ENCODE measurements at regions not wholly inside any gene's neighbourhood (a gene's known extent, or its start where the extent isn't known, plus 50 kb on each side); places are given as distances from the start of the nearest gene placed in this dataset.

DNA sequence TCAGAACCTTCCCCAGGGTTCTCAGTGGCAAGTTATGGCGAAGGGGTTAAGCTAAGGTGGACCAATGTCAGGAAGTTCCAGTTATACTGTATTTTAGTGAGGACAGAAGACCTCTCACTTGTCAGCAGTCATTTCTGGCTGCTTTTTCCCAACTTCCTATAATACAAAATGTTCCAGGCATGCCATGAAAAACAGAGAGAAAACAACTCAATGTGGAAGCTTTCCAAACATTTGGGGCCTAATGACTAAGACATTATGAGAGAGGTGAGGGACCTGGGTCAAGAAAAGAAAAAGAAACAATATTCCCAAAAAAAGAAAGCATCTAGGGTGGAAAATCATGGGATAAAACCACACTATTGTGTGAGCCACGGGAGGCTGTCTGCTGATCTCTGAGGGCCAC is 99.9 kb upstream of the MAP3K4 start:
- DNase-seq (ENCODE audit: low read depth, low spot score): no peak
- Histone ChIP-seq H3K27ac (ENCODE audit: low read length) (no peak overlapping the region), H3K36me3 (ENCODE audit: control insufficient read depth, insufficient read depth, low read length) (no peaks in the 10 kb centered on the region), H3K27me3 (ENCODE audit: control insufficient read depth, insufficient read depth, low read length) (no peaks in the 10 kb centered on the region), H3K4me3 (ENCODE audit: low read length) (no peak overlapping the region), H3K9me3 (ENCODE audit: control insufficient read depth, insufficient read depth, low read length) (no peaks in the 10 kb centered on the region), H3K4me1 (ENCODE audit: control insufficient read depth, insufficient read depth, low read length) (0 out of 2 replicates have a peak, but pooled peaks cover 1% of the 10 kb centered on the region)
- WGBS (ENCODE audit: insufficient coverage, insufficient read length): no CpG with 5 or more reads among the region's 2 CpGs

DNA sequence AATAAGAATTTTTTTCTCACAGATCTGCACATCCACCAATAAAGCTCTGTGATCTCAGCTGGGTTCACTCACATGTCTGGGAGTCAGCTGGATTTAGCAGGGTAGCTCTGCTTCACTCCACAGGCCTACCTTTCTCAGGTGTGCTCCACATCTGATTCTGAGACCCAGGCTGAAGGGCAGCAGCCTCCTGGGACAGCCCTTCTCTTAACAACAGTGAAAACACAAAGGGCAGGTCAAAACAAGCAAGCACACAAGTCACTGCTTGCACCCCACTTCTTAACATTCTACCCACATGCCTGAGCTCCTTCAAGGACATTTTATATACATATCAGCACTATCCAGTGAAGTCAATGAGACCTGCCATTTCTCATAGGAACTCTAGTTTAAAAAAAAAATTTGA is 96.0 kb upstream of the MAP3K4 start:
- Histone ChIP-seq H3K4me3 (ENCODE audit: low read length) (no peak overlapping the region), H3K9me3 (ENCODE audit: control insufficient read depth, insufficient read depth, low read length) (no peaks in the 10 kb centered on the region), H3K27ac (ENCODE audit: low read length) (no peak overlapping the region), H3K36me3 (ENCODE audit: control insufficient read depth, insufficient read depth, low read length) (no peaks in the 10 kb centered on the region), H3K27me3 (ENCODE audit: control insufficient read depth, insufficient read depth, low read length) (no peaks in the 10 kb centered on the region), H3K4me1 (ENCODE audit: control insufficient read depth, insufficient read depth, low read length) (peaks cover 6% of the 10 kb centered on the region)
- no peak for DNase-seq (ENCODE audit: low read depth, low spot score)

DNA sequence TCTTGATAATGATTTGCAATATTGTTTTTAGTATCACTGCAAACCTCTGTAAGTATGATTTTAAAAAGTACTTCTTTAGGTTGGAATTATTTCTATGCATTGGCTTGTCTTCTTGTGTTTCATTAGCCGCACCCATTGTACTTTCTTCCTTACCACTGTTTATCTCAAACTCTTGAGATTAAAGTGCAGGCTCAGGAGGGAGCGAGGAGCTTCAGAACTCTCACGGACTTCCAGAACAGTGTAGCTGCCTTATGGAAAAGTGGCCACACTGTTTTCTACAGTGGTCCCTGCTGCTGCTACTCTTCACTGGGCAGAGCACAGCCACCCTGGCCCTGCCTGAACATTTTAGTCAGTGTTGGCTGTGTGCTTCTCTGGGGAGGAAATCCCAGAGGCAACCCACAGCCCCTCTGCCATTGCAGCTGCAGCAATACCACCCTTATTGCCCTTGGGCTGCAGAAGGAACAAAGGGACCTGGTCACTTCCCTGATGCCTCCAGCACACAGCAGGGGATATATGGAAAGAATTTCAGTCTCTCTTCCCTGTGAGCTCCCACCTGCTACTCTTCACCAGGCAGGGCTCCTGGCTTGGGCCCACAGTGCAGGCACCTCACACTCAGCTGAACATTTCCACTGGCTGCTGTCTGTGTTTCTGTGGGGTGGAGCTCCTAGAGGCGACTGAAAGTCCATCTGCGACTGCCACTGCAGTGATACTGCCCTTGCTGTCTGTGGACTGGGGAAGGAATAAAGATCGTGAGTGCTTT is 91.7 kb upstream of the MAP3K4 start:
- H3K27me3 ChIP-seq (ENCODE audit: control insufficient read depth, insufficient read depth, low read length): no peaks in the 10 kb centered on the region
- no CpG with 5 or more reads among the region's 6 CpGs for WGBS (ENCODE audit: insufficient coverage, insufficient read length)
- no peak overlapping the region for H3K27ac ChIP-seq (ENCODE audit: low read length)
- H3K9me3 ChIP-seq (ENCODE audit: control insufficient read depth, insufficient read depth, low read length): no peaks in the 10 kb centered on the region
- peaks cover 6% of the 10 kb centered on the region for H3K4me1 ChIP-seq (ENCODE audit: control insufficient read depth, insufficient read depth, low read length)
- DNase-seq (ENCODE audit: low read depth, low spot score): no peak
- no peaks in the 10 kb centered on the region for H3K36me3 ChIP-seq (ENCODE audit: control insufficient read depth, insufficient read depth, low read length)
- H3K4me3 ChIP-seq (ENCODE audit: low read length): no peak overlapping the region

DNA sequence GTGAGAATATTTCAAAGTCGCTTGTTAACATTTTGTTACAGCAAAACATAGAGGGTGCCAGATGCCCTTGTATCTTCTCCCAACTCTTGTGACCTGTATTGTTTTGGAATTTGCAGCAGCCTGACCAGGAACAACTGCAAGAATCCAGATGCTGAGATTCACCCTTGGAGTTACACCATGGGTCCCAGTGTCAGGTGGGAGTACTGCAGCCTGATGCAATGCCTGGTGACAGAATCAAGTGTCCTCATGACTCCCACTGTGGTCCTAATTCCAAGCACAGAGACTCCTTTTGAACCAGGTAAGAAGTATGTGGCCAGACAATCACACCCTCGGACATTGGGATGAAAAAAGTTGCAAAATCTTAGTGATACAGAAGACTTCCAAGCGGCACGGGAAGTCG is 79.6 kb upstream of the MAP3K4 start:
- no peaks in the 10 kb centered on the region for H3K9me3 ChIP-seq (ENCODE audit: control insufficient read depth, insufficient read depth, low read length)
- no CpG with 5 or more reads among the region's 5 CpGs for WGBS (ENCODE audit: insufficient coverage, insufficient read length)
- H3K27me3 ChIP-seq (ENCODE audit: control insufficient read depth, insufficient read depth, low read length): no peaks in the 10 kb centered on the region
- no peak overlapping the region for H3K27ac ChIP-seq (ENCODE audit: low read length)
- no peak for DNase-seq (ENCODE audit: low read depth, low spot score)
- no peaks in the 10 kb centered on the region for H3K4me1 ChIP-seq (ENCODE audit: control insufficient read depth, insufficient read depth, low read length)
- H3K36me3 ChIP-seq (ENCODE audit: control insufficient read depth, insufficient read depth, low read length): no peaks in the 10 kb centered on the region
- H3K4me3 ChIP-seq (ENCODE audit: low read length): no peak overlapping the region

DNA sequence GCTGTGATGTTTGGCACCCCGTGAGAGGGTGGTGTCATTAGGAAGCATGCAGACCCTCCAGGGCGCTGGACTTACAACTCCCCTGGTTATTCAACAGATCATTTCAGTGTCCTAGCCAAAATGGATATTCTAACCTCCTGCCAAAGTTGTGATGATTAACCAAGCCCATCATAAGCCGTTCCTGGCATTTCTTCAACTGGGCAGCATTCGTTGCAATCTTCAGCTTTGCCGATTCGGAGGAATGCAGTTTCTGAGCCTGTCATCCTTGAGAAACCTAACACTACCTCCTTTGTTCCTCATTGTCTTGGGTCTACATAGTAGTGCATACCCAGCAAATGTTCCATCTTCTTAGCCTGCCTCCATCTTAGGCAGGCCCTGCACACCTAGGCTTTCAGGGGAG is 79.2 kb upstream of the MAP3K4 start:
- Histone ChIP-seq H3K27me3 (ENCODE audit: control insufficient read depth, insufficient read depth, low read length) (no peaks in the 10 kb centered on the region), H3K27ac (ENCODE audit: low read length) (no peak overlapping the region), H3K4me3 (ENCODE audit: low read length) (no peak overlapping the region), H3K36me3 (ENCODE audit: control insufficient read depth, insufficient read depth, low read length) (no peaks in the 10 kb centered on the region), H3K9me3 (ENCODE audit: control insufficient read depth, insufficient read depth, low read length) (no peaks in the 10 kb centered on the region), H3K4me1 (ENCODE audit: control insufficient read depth, insufficient read depth, low read length) (no peaks in the 10 kb centered on the region)
- DNase-seq (ENCODE audit: low read depth, low spot score): no peak
- WGBS (ENCODE audit: insufficient coverage, insufficient read length): no CpG with 5 or more reads among the region's 6 CpGs

DNA sequence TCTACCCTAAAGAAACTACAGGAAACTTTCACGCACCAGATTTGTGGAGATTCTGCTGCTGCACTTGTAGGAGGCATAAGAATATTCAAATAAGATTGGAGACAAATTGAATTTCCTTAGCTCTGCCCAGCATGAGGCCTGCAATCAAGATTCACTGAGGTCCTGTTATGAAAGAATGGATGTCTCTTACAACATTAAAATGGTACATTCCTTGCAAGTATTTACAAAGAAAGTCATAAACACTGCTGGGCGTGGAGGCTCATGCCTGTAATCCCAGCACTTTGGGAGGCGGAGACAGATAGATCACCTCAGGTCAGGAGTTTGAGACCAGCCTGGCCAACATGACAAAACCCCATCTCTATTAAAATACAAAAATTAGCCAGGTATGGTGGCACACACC is 74.0 kb upstream of the MAP3K4 start:
- no CpG with 5 or more reads among the region's 3 CpGs for WGBS (ENCODE audit: insufficient coverage, insufficient read length)
- DNase-seq (ENCODE audit: low read depth, low spot score): no peak
- no peaks in the 10 kb centered on the region for H3K27me3 ChIP-seq (ENCODE audit: control insufficient read depth, insufficient read depth, low read length)
- no peak overlapping the region for H3K4me3 ChIP-seq (ENCODE audit: low read length)
- H3K9me3 ChIP-seq (ENCODE audit: control insufficient read depth, insufficient read depth, low read length): no peaks in the 10 kb centered on the region; the same call in 1 of the 2 replicates
- H3K36me3 ChIP-seq (ENCODE audit: control insufficient read depth, insufficient read depth, low read length): no peaks in the 10 kb centered on the region
- no peaks in the 10 kb centered on the region for H3K4me1 ChIP-seq (ENCODE audit: control insufficient read depth, insufficient read depth, low read length)
- no peak overlapping the region for H3K27ac ChIP-seq (ENCODE audit: low read length)

DNA sequence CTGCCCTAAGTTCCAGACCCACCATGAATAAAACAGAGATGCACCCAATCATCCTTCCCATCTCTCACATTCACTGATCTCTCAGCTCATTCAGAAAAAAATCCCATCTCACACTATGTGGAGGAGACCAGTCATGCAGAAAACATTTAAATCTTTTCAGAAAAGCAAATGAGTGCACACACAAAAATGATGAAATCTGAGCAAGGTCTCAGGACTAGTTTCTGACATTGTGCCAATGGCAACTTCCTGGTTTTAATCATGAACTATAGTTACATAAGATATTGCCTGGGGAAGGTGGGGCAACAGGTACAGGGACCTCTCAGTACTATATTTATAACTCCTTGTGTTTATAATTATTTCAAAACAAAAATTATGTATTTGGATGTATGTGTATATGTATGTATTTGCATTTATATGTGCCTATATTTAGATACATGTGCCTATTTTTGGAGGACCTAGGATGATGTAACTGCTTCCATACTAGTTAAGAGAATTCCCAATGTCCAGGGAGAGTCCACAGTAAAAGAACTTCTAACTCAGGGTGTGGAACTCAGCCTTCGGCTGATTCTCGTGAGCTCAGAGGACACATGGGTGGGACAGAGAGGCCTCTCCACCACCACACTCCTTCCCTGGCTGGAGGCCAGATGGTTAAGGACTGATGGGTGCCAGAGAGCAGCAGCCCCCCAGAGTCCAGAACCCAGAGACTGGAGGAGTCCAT is 71.7 kb upstream of the MAP3K4 start:
- Histone ChIP-seq H3K4me1 (ENCODE audit: control insufficient read depth, insufficient read depth, low read length) (no peaks in the 10 kb centered on the region), H3K36me3 (ENCODE audit: control insufficient read depth, insufficient read depth, low read length) (no peaks in the 10 kb centered on the region), H3K27ac (ENCODE audit: low read length) (no peak overlapping the region), H3K9me3 (ENCODE audit: control insufficient read depth, insufficient read depth, low read length) (no peaks in the 10 kb centered on the region; the same call in 1 of the 2 replicates), H3K27me3 (ENCODE audit: control insufficient read depth, insufficient read depth, low read length) (no peaks in the 10 kb centered on the region), H3K4me3 (ENCODE audit: low read length) (no peak overlapping the region)
- WGBS (ENCODE audit: insufficient coverage, insufficient read length): no CpG with 5 or more reads among the region's 2 CpGs
- DNase-seq (ENCODE audit: low read depth, low spot score): no peak

DNA sequence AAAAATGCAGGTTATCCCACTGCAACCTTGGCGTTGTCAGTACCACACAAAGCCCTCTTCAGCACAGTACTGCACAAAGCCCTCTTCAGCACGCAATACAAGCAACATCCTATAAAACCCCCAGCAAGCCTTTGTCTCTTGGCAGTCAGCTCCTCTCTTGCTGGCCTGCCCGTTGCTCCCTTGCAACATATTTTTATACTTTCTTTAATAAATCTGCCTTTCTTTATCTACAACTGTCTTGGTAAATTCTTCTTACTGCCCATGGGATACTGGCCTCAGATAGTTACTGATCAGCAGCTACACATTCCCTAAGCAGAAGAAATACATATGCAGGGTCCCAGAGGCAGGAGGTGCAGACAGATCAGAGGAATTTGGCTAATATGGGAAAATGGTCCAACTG is 70.5 kb upstream of the MAP3K4 start:
- Histone ChIP-seq H3K36me3 (ENCODE audit: control insufficient read depth, insufficient read depth, low read length) (no peaks in the 10 kb centered on the region), H3K27ac (ENCODE audit: low read length) (no peak overlapping the region)
- WGBS (ENCODE audit: insufficient coverage, insufficient read length): no CpG with 5 or more reads among the region's 3 CpGs

DNA sequence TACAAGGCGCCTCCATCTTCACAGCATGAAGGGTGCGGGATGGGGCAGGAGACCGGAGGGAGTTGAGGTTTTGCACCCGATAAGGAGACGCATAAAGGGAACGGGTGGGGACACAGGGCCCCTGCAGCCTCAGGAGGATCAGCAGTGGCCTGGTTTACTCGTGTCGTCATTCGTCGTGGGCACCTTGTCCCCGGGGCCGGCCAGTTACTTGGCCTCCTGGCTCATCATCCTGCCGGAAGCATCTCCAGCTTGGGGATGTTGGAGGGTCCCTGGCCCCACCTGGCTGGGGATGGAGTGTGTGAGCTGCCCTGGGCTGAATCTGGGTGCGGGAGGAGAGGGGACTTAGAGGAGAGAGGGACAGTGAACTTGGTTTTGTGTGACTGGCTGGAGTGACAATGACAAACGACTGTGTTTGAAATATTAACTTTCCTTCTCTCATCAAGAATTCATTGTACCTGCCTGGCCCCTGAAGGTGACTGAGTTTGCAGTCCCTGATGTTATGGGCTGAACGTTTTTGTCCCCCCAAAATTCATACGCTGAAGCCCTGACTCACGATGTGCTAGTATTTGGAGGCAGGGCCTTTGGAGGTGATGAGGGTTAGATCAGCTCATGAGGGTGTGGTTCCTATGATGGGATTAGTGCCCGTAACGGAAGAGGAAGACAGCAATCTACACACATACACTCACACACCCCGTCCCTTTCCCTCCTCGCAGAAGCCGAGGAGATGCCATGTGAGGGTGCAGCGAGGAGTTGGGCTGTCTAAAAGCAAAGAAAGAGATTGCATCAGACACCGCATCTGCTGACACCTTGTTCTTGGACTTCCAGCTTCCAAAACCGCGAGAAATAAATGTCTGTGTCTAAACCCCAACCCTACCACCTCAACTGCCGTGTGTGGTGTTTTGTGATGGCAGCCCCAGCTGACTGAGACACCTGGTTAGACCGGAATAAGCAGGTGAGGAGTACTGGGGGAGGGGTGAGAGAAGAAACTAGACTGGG is 65.0 kb upstream of the MAP3K4 start:
- no peak for DNase-seq (ENCODE audit: low read depth, low spot score)

More for the DNA sequence above, 70.5 kb upstream of the MAP3K4 start:
- no peak for DNase-seq (ENCODE audit: low read depth, low spot score)
- H3K27me3 ChIP-seq (ENCODE audit: control insufficient read depth, insufficient read depth, low read length): no peaks in the 10 kb centered on the region
- no peak overlapping the region for H3K4me3 ChIP-seq (ENCODE audit: low read length)
- H3K9me3 ChIP-seq (ENCODE audit: control insufficient read depth, insufficient read depth, low read length): no peaks in the 10 kb centered on the region; the same call in 1 of the 2 replicates
- no peaks in the 10 kb centered on the region for H3K4me1 ChIP-seq (ENCODE audit: control insufficient read depth, insufficient read depth, low read length)

DNA sequence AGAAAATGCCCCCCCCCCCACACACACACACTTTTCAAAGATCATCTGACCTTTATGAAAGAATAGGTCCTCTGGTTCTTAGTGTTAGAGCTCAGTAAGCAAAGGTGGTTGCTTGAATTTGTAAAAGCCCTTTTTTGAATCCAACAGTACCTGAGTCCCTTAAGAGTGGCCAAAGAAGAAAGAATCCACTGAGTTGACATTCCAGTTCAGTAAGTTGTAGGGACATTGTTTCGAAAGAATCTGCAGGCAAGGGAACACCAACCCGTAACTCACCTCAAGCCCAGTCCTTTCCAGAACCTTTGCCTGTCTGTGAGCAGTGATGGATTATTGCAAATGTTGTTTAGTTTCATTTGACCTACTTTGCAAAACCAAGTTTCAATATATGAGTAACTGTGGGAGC is 64.2 kb upstream of the MAP3K4 start:
- no peak for DNase-seq (ENCODE audit: low read depth, low spot score)
- Histone ChIP-seq H3K27ac (ENCODE audit: low read length) (no peak overlapping the region), H3K36me3 (ENCODE audit: control insufficient read depth, insufficient read depth, low read length) (no peaks in the 10 kb centered on the region), H3K9me3 (ENCODE audit: control insufficient read depth, insufficient read depth, low read length) (no peaks in the 10 kb centered on the region), H3K27me3 (ENCODE audit: control insufficient read depth, insufficient read depth, low read length) (no peaks in the 10 kb centered on the region), H3K4me1 (ENCODE audit: control insufficient read depth, insufficient read depth, low read length) (no peaks in the 10 kb centered on the region), H3K4me3 (ENCODE audit: low read length) (no peak overlapping the region)
- no CpG with 5 or more reads among the region's 2 CpGs for WGBS (ENCODE audit: insufficient coverage, insufficient read length)

More for the DNA sequence above, 65.0 kb upstream of the MAP3K4 start:
- Histone ChIP-seq H3K36me3 (ENCODE audit: control insufficient read depth, insufficient read depth, low read length) (no peaks in the 10 kb centered on the region), H3K27ac (ENCODE audit: low read length) (no peak overlapping the region), H3K4me1 (ENCODE audit: control insufficient read depth, insufficient read depth, low read length) (no peaks in the 10 kb centered on the region), H3K9me3 (ENCODE audit: control insufficient read depth, insufficient read depth, low read length) (no peaks in the 10 kb centered on the region), H3K27me3 (ENCODE audit: control insufficient read depth, insufficient read depth, low read length) (no peaks in the 10 kb centered on the region), H3K4me3 (ENCODE audit: low read length) (no peak overlapping the region)
- no CpG with 5 or more reads among the region's 29 CpGs for WGBS (ENCODE audit: insufficient coverage, insufficient read length)
